ENCODE measurements at regions not wholly inside any gene's neighbourhood (a gene's known extent, or its start where the extent isn't known, plus 50 kb on each side); places are given as distances from the start of the nearest gene placed in this dataset.

- TF ChIP-seq CTCF (IDR thresholded peaks at IDR 0.05) (no peak), POLR2A (IDR thresholded peaks at IDR 0.05) (no peak)
Observed at GRCh38 chr10:108307250-108307924, 1142.9 kb upstream of the SORCS1 start.

Data from testis (tissue), 2 donors.